ENCODE measurements at regions not wholly inside any gene's neighbourhood (a gene's known extent, or its start where the extent isn't known, plus 50 kb on each side); places are given as distances from the start of the nearest gene placed in this dataset.

- H3K9me3 ChIP-seq, result no peaks in the 10 kb centered on the region
- no peaks in the 10 kb centered on the region for H3K27me3 ChIP-seq (replicated peaks in 1 of 7)
- no peak for DNase-seq
- no peak overlapping the region for H3K4me3 ChIP-seq
- WGBS, 5 donors, result 68 to 87% (median 77%) methylated on average over 5 of the region's 5 CpGs
- H3K27ac ChIP-seq, result peak overlapping the region in 6 of 8 donors; percentile 30 to 60 (median 54)
- H3K36me3 ChIP-seq, result peaks cover 0 to 9% (median 0%) of the 10 kb centered on the region in 6 donors
- TF ChIP-seq POLR2AphosphoS5 (IDR thresholded peaks at IDR 0.05) (no peak), POLR2A (IDR thresholded peaks at IDR 0.05) (no peak), CTCF (IDR thresholded peaks at IDR 0.05 in 8 of 11, conservative IDR thresholded peaks at IDR 0.05 in 3 of 11) (no peak)
- intact Hi-C loops (cut with DNase I; ENCODE audit: low total_unique reads), result no loop called here
- peaks cover 0 to 71% (median 30%) of the 10 kb centered on the region in 6 donors for H3K4me1 ChIP-seq
These were observed 503.5 kb downstream of the PCNX1 start for GRCh38 chr14:71410578-71411284.

- peaks cover 0 to 76% (median 32%) of the 10 kb centered on the region in 6 donors for H3K4me1 ChIP-seq
- H3K9me3 ChIP-seq, result no peaks in the 10 kb centered on the region
- intact Hi-C loops (cut with DNase I; ENCODE audit: low total_unique reads), result no loop called here
- WGBS, 5 donors, result 67 to 88% (median 78%) methylated on average over 3 of the region's 3 CpGs
- H3K27ac ChIP-seq, result peak overlapping the region in 6 of 8 donors; percentile 30 to 60 (median 54)
- TF ChIP-seq POLR2AphosphoS5 (IDR thresholded peaks at IDR 0.05), result no peak
- TF ChIP-seq POLR2A (IDR thresholded peaks at IDR 0.05), result no peak
- no peak for TF ChIP-seq CTCF (IDR thresholded peaks at IDR 0.05 in 8 of 11, conservative IDR thresholded peaks at IDR 0.05 in 3 of 11)
- H3K36me3 ChIP-seq, result peaks cover 0 to 8% (median 0%) of the 10 kb centered on the region in 6 donors
- H3K4me3 ChIP-seq, result no peak overlapping the region
- no peak for DNase-seq
- H3K27me3 ChIP-seq (replicated peaks in 1 of 7), result no peaks in the 10 kb centered on the region
These were observed 504.0 kb downstream of the PCNX1 start for GRCh38 chr14:71411285-71411595.

GRCh38 chr14:71411738-71412137, 504.5 kb downstream of the PCNX1 start:
- H3K9me3 ChIP-seq, result no peaks in the 10 kb centered on the region
- intact Hi-C loops (cut with DNase I; ENCODE audit: low total_unique reads), result no loop called here
- DNase-seq, result no peak
- 86 to 98% (median 96%) methylated on average over 3 of the region's 3 CpGs for WGBS, 5 donors
- H3K27ac ChIP-seq, result peak overlapping the region in 6 of 8 donors; percentile 30 to 60 (median 54)
- H3K27me3 ChIP-seq (replicated peaks in 1 of 7), result no peaks in the 10 kb centered on the region
- H3K36me3 ChIP-seq, result peaks cover 0 to 9% (median 0%) of the 10 kb centered on the region in 6 donors
- peaks cover 0 to 79% (median 33%) of the 10 kb centered on the region in 6 donors for H3K4me1 ChIP-seq
- no peak for TF ChIP-seq POLR2AphosphoS5 (IDR thresholded peaks at IDR 0.05)
- TF ChIP-seq POLR2A (IDR thresholded peaks at IDR 0.05), result no peak
- no peak for TF ChIP-seq CTCF (IDR thresholded peaks at IDR 0.05 in 8 of 11, conservative IDR thresholded peaks at IDR 0.05 in 3 of 11)
- H3K4me3 ChIP-seq, result no peak overlapping the region

GRCh38 chr14:71414631-71415403, 507.6 kb downstream of the PCNX1 start:
- TF ChIP-seq POLR2AphosphoS5 (IDR thresholded peaks at IDR 0.05) (no peak), CTCF (IDR thresholded peaks at IDR 0.05 in 8 of 11, conservative IDR thresholded peaks at IDR 0.05 in 3 of 11) (no peak), POLR2A (IDR thresholded peaks at IDR 0.05) (no peak)
- 60 to 80% (median 72%) methylated on average over 5 of the region's 5 CpGs for WGBS, 5 donors

More at GRCh38 chr14:71414631-71415403, 507.6 kb downstream of the PCNX1 start:
- no peaks in the 10 kb centered on the region for H3K9me3 ChIP-seq
- peaks cover 0 to 15% (median 0%) of the 10 kb centered on the region in 6 donors for H3K36me3 ChIP-seq
- peak overlapping the region in 7 of 8 donors; percentile 6 to 75 (median 58) for H3K27ac ChIP-seq
- DNase-seq, result no peak
- H3K27me3 ChIP-seq (replicated peaks in 1 of 7), result no peaks in the 10 kb centered on the region
- H3K4me3 ChIP-seq, result no peak overlapping the region
- peaks cover 0 to 80% (median 39%) of the 10 kb centered on the region in 6 donors for H3K4me1 ChIP-seq
- intact Hi-C loops (cut with DNase I; ENCODE audit: low total_unique reads), result no loop called here
